WTC11 (cell line): ENCODE measurements at regions not wholly inside any gene's neighbourhood (a gene's known extent, or its start where the extent isn't known, plus 50 kb on each side); places are given as distances from the start of the nearest gene placed in this dataset.

ENCODE experiments used
- KAT7 ChIP-seq: sonication (generic); formaldehyde crosslinking; IDR thresholded peaks from 2 replicates; pipeline ENCODE4 v1.8.1; 2023; ENCODE audit warnings: missing genetic modification reagents, mild to moderate bottlenecking, borderline replicate concordance
- TF ChIP-seq, protein P1 (sequence below): sonication (generic); formaldehyde crosslinking; IDR thresholded peaks from 2 replicates; pipeline ENCODE4 v1.8.0; 2022; ENCODE audit warnings: missing genetic modification reagents
- TF ChIP-seq, protein P2 (sequence below): fragments of 200-600 bp; IDR thresholded peaks from 2 replicates; pipeline ENCODE4 v1.8.0; 2022; ENCODE audit warnings: antibody characterized with exemption
- TF ChIP-seq, protein P3 (sequence below): sonication (generic); formaldehyde crosslinking; IDR thresholded peaks from 2 replicates; pipeline ENCODE4 v1.8.1; 2023; ENCODE audit warnings: mild to moderate bottlenecking, missing genetic modification reagents, moderate library complexity

DNA sequence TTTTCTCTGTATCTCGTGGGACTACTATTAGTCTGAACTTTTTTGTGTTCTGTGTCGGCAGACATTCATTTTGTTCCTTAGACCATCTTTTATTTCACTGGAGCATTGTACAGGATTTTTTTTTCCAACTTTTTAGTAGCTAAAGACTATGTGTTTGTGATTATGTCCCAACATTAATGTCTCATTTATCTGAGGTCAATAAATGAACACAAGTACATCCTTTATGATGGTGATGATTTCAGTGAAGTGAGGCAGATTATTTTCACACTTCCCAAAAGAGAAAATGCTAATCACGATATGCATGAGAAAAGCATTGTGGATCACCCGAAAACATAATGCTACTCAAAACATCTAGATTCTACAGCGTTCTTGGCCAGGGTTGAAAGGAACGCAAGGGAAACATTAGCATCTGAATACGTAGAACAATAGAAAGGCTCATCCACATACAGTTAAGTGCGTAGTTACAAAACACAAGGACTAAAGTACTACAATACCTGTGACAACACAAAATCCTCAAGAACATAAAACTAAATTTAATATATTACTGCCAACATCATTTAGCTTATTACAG is 981.7 kb upstream of the NCAM2 start:
- TF ChIP-seq, protein P1, sequence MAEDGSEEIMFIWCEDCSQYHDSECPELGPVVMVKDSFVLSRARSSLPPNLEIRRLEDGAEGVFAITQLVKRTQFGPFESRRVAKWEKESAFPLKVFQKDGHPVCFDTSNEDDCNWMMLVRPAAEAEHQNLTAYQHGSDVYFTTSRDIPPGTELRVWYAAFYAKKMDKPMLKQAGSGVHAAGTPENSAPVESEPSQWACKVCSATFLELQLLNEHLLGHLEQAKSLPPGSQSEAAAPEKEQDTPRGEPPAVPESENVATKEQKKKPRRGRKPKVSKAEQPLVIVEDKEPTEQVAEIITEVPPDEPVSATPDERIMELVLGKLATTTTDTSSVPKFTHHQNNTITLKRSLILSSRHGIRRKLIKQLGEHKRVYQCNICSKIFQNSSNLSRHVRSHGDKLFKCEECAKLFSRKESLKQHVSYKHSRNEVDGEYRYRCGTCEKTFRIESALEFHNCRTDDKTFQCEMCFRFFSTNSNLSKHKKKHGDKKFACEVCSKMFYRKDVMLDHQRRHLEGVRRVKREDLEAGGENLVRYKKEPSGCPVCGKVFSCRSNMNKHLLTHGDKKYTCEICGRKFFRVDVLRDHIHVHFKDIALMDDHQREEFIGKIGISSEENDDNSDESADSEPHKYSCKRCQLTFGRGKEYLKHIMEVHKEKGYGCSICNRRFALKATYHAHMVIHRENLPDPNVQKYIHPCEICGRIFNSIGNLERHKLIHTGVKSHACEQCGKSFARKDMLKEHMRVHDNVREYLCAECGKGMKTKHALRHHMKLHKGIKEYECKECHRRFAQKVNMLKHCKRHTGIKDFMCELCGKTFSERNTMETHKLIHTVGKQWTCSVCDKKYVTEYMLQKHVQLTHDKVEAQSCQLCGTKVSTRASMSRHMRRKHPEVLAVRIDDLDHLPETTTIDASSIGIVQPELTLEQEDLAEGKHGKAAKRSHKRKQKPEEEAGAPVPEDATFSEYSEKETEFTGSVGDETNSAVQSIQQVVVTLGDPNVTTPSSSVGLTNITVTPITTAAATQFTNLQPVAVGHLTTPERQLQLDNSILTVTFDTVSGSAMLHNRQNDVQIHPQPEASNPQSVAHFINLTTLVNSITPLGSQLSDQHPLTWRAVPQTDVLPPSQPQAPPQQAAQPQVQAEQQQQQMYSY (CRISPR knock-in tag), result no peak
- TF ChIP-seq, protein P2, sequence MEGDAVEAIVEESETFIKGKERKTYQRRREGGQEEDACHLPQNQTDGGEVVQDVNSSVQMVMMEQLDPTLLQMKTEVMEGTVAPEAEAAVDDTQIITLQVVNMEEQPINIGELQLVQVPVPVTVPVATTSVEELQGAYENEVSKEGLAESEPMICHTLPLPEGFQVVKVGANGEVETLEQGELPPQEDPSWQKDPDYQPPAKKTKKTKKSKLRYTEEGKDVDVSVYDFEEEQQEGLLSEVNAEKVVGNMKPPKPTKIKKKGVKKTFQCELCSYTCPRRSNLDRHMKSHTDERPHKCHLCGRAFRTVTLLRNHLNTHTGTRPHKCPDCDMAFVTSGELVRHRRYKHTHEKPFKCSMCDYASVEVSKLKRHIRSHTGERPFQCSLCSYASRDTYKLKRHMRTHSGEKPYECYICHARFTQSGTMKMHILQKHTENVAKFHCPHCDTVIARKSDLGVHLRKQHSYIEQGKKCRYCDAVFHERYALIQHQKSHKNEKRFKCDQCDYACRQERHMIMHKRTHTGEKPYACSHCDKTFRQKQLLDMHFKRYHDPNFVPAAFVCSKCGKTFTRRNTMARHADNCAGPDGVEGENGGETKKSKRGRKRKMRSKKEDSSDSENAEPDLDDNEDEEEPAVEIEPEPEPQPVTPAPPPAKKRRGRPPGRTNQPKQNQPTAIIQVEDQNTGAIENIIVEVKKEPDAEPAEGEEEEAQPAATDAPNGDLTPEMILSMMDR, result no peak
- TF ChIP-seq, protein P3, sequence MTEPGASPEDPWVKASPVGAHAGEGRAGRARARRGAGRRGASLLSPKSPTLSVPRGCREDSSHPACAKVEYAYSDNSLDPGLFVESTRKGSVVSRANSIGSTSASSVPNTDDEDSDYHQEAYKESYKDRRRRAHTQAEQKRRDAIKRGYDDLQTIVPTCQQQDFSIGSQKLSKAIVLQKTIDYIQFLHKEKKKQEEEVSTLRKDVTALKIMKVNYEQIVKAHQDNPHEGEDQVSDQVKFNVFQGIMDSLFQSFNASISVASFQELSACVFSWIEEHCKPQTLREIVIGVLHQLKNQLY (CRISPR knock-in tag), result no peak
- no peak for TF ChIP-seq KAT7 (CRISPR knock-in tag)
